AG09309 (cell line): ENCODE measurements at regions not wholly inside any gene's neighbourhood (a gene's known extent, or its start where the extent isn't known, plus 50 kb on each side); places are given as distances from the start of the nearest gene placed in this dataset.

Experiments used
- DNase-seq: peaks from one replicate; pipeline ENCODE4 v3.0.0-alpha.2; 2010; ENCODE audit warnings: low read depth
- H3K4me3 ChIP-seq: 2 replicates; pipeline ENCODE4 v1.5.1; 2011; ENCODE audit warnings: mild to moderate bottlenecking, low read depth, low read length, moderate library complexity; ENCODE audit not compliant: control insufficient read depth
- CTCF ChIP-seq: IDR thresholded peaks from 2 replicates; pipeline ENCODE4 v1.5.1; 2011; ENCODE audit warnings: mild to moderate bottlenecking, low read depth, low read length, inconsistent platforms; ENCODE audit not compliant: insufficient read depth, control insufficient read depth; ENCODE audit errors: missing control alignments

GRCh38 chr4:122522944-122523343, 66.4 kb upstream of the IL2 start:
- no peak overlapping the region for H3K4me3 ChIP-seq
- TF ChIP-seq CTCF, result no peak
- no peak for DNase-seq

- no peak for DNase-seq
- no peak for TF ChIP-seq CTCF
- H3K4me3 ChIP-seq, result no peak overlapping the region
These were observed 60.8 kb upstream of the IL2 start for GRCh38 chr4:122517345-122517744.

GRCh38 chr4:122516376-122516775, 59.9 kb upstream of the IL2 start:
- no peak for DNase-seq
- no peak overlapping the region for H3K4me3 ChIP-seq
- no peak for TF ChIP-seq CTCF

- TF ChIP-seq CTCF, result no peak
- no peak for DNase-seq
- H3K4me3 ChIP-seq, result no peak overlapping the region
These were observed 58.1 kb upstream of the IL2 start for GRCh38 chr4:122514671-122515070.

- no peak for TF ChIP-seq CTCF
- DNase-seq, result no peak
- H3K4me3 ChIP-seq, result no peak overlapping the region
These were observed 55.9 kb upstream of the IL2 start for GRCh38 chr4:122512430-122512829.

- H3K4me3 ChIP-seq, result no peak overlapping the region
- TF ChIP-seq CTCF, result no peak
- no peak for DNase-seq
These were observed 51.6 kb upstream of the IL2 start for GRCh38 chr4:122508083-122508482.
